Transverse colon (tissue), 4 donors: ENCODE measurements at regions not wholly inside any gene's neighbourhood (a gene's known extent, or its start where the extent isn't known, plus 50 kb on each side); places are given as distances from the start of the nearest gene placed in this dataset.

Experiments used
- DNase-seq: peaks from one replicate; pipeline ENCODE4 v3.0.0-alpha.2; 2019
- H3K27ac ChIP-seq, 4 donors: fragments of 200-600 bp; sonication (generic); 2 replicates each; pipeline ENCODE4 v1.5.1; 2016 to 2018; ENCODE audit warnings: inconsistent platforms in 4 of 4
- H3K27me3 ChIP-seq: fragments of 200-600 bp; sonication (generic); 2 replicates; pipeline ENCODE4 v1.5.1; 2017; ENCODE audit warnings: inconsistent platforms
- H3K36me3 ChIP-seq, 4 donors: fragments of 200-600 bp; sonication (generic); 2 replicates each; pipeline ENCODE4 v1.5.1; 2017 to 2019; ENCODE audit warnings: inconsistent platforms in 4 of 4
- H3K4me1 ChIP-seq, 4 donors: fragments of 200-600 bp; sonication (generic); 2 replicates each; pipeline ENCODE4 v1.5.1; 2017 to 2020; ENCODE audit warnings: inconsistent platforms in 4 of 4
- H3K4me3 ChIP-seq, 4 donors: fragments of 200-600 bp; sonication (generic); 1 replicate in 1 of 4; 2 replicates in 3 of 4; pipeline versions ENCODE4 v1.5.1 to v1.6.1; 2017 to 2019; ENCODE audit warnings: inconsistent platforms in 4 of 4
- H3K9me3 ChIP-seq, 2 donors: fragments of 200-600 bp; sonication (generic); 2 replicates each; pipeline ENCODE4 v1.5.1; 2017 to 2019; ENCODE audit warnings: inconsistent platforms in 2 of 2
- EP300 ChIP-seq: sonication (generic); formaldehyde crosslinking; IDR thresholded peaks from one replicate; pipeline ENCODE4 v1.6.1; 2017; ENCODE audit warnings: antibody characterized with exemption, low read depth
- POLR2A ChIP-seq: fragments of 450-650 bp; IDR thresholded peaks from one replicate; pipeline ENCODE4 v1.6.1; 2016; ENCODE audit warnings: antibody characterized with exemption, mild to moderate bottlenecking, moderate library complexity
- POLR2AphosphoS5 ChIP-seq, 3 donors: sonication (generic); formaldehyde crosslinking; IDR thresholded peaks; one replicate each; pipeline ENCODE4 v1.6.1; 2016; ENCODE audit warnings: antibody characterized with exemption in 3 of 3
- WGBS, 2 donors: methylation state at CpG; one replicate each; pipeline ENCODE4 v1.1.5; 2018; ENCODE audit warnings: low coverage in 1 of 2; 5-methylcytosine and 5-hydroxymethylcytosine counted together
- in situ Hi-C, 4 donors: fragments of 200-750 bp; cut with MboI; loops; one replicate each; pipeline versions ENCODE4 v1.15.0 to v1.15.1; 2017; ENCODE audit warnings: low sequenced_read_pairs in 3 of 4, low pct_ligation_motif_present in 1 of 4, low pct_unique_long_range_greater_than_20kb in 1 of 4
- intact Hi-C: fragments of 100-400 bp; cut with DNase I; formaldehyde crosslinking; loops from one replicate; pipeline ENCODE4 v1.15.1; 2023; ENCODE audit warnings: low total_unique reads
- TF ChIP-seq, protein P1 (sequence below), 5 experiments: fragments of 200-600 bp in 3 of 5; fragments of 450-650 bp in 2 of 5; sonication (generic) in 3 of 5; IDR thresholded peaks; 1 replicate in 2 of 5; 2 replicates in 3 of 5; pipeline ENCODE4 v1.5.1; 2016 to 2017; ENCODE audit warnings: antibody characterized with exemption in 5 of 5, inconsistent platforms in 3 of 5, mild to moderate bottlenecking in 2 of 5, moderate library complexity in 1 of 5

DNA sequence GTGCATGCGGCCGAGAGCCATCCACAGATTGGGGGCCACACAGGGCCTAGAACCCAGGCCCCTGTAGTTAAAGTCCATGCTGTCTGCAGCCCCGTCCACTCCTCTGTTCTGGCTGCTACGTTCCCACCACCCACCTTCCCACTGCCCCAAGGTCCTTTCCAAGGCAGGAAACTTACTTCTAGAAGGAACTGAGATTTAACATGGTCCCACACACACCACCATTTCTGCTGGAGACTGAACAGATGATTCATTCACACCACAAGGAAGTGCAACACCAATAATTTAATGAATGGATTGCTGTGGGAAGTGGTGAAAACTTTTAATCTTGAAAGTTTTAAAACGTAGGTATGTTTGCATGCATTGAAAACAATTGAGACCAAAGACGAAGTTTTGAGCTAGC is 95.2 kb downstream of the LBH start:
- no peak for TF ChIP-seq EP300
- no peak for TF ChIP-seq POLR2A
- TF ChIP-seq POLR2AphosphoS5 (IDR thresholded peaks at IDR 0.05): no peak
- TF ChIP-seq, protein P1, sequence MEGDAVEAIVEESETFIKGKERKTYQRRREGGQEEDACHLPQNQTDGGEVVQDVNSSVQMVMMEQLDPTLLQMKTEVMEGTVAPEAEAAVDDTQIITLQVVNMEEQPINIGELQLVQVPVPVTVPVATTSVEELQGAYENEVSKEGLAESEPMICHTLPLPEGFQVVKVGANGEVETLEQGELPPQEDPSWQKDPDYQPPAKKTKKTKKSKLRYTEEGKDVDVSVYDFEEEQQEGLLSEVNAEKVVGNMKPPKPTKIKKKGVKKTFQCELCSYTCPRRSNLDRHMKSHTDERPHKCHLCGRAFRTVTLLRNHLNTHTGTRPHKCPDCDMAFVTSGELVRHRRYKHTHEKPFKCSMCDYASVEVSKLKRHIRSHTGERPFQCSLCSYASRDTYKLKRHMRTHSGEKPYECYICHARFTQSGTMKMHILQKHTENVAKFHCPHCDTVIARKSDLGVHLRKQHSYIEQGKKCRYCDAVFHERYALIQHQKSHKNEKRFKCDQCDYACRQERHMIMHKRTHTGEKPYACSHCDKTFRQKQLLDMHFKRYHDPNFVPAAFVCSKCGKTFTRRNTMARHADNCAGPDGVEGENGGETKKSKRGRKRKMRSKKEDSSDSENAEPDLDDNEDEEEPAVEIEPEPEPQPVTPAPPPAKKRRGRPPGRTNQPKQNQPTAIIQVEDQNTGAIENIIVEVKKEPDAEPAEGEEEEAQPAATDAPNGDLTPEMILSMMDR (IDR thresholded peaks at IDR 0.05): no peak
- no peak overlapping the region for H3K4me3 ChIP-seq
- H3K9me3 ChIP-seq: no peaks in the 10 kb centered on the region
- no peaks in the 10 kb centered on the region for H3K4me1 ChIP-seq
- intact Hi-C loops: no loop called here
- no peak overlapping the region for H3K27ac ChIP-seq
- in situ Hi-C loops: no loop called here
- DNase-seq: no peak
- 83 to 84% methylated on average over 4 to 6 of the region's 6 CpGs for WGBS, 2 donors
- no peaks in the 10 kb centered on the region for H3K36me3 ChIP-seq
- no peaks in the 10 kb centered on the region for H3K27me3 ChIP-seq

- peaks cover 0 to 14% (median 4%) of the 10 kb centered on the region in 4 donors for H3K4me1 ChIP-seq
- 67 to 87% methylated on average over 1 to 4 of the region's 4 CpGs for WGBS, 2 donors
- TF ChIP-seq POLR2A: no peak
- TF ChIP-seq, protein P1 (IDR thresholded peaks at IDR 0.05): no peak
- no peak for TF ChIP-seq POLR2AphosphoS5 (IDR thresholded peaks at IDR 0.05)
- no peak for TF ChIP-seq EP300
- in situ Hi-C loops (no loop called here), intact Hi-C loops (no loop called here)
- no peak overlapping the region for H3K4me3 ChIP-seq
- no peaks in the 10 kb centered on the region for H3K27me3 ChIP-seq
- H3K36me3 ChIP-seq: no peaks in the 10 kb centered on the region
- no peaks in the 10 kb centered on the region for H3K9me3 ChIP-seq
- H3K27ac ChIP-seq: no peak overlapping the region
- no peak for DNase-seq
Measured at GRCh38 chr2:30331038-30331437, 99.7 kb downstream of the LBH start.

DNA sequence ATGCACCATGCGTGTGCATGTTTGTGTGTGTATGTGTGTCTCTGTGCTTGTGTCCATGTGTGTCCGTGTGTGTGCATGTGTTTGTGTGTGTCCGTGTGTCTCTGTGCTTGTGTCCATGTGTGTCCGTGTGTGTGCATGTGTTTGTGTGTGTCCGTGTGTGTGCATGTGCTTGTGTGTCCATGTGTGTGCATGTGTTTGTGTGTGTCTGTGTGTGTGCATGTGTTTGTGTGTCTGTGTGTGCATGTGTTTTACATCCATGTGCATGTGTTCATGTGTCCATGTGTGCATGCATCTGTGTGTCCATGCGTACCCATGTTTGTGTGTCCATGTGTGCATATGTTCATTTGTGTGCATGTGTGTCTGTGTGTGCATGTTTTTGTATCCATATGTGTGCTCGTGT is 100.5 kb downstream of the LBH start:
- Histone ChIP-seq H3K27me3 (no peaks in the 10 kb centered on the region), H3K27ac (no peak overlapping the region), H3K4me3 (no peak overlapping the region), H3K36me3 (no peaks in the 10 kb centered on the region), H3K9me3 (no peaks in the 10 kb centered on the region), H3K4me1 (peaks cover 0 to 14% (median 4%) of the 10 kb centered on the region in 4 donors)
- DNase-seq: no peak
- intact Hi-C loops (no loop called here), in situ Hi-C loops (no loop called here)
- TF ChIP-seq, protein P1 (IDR thresholded peaks at IDR 0.05): no peak
- 91% methylated on average over 7 of the region's 7 CpGs; no CpG with 5 or more reads in 1 of the 2 donors for WGBS, 2 donors

DNA sequence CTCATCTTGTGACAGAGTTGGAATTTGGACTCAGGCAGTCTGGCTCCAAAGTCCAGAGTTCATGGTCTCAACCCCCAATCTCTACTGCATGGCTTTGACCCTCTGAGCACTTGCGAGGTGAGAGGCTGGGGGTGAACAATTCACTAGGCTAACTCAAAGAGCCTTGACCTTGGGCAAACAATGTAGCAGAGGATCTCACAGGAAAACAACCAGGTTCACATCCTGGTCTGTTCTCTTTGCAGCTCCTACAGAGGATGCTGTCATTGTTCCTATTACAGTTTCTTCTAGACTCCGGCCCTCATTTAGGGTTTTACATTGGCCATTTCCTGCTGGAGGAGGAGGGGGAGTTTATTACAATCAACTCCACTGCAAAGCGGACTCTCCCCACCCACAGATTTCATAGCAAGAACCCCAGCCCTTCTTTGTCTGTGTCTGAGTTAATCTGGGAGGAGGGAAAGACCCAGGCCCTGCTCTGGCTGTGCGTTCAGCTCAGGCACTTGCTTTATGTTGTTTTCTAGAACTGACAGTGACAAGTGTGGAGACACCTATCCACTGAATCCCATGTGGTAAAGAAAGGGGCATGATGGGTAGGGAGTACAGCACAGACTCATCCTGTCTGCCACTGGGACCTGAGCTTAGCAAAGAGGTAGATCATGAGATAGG is 101.6 kb downstream of the LBH start:
- intact Hi-C loops: no loop called here
- in situ Hi-C loops: no loop called here
- H3K9me3 ChIP-seq: no peaks in the 10 kb centered on the region
- DNase-seq: no peak
- no peaks in the 10 kb centered on the region for H3K36me3 ChIP-seq
- no peak for TF ChIP-seq EP300
- no peak for TF ChIP-seq POLR2A
- no peak for TF ChIP-seq POLR2AphosphoS5 (IDR thresholded peaks at IDR 0.05)
- TF ChIP-seq, protein P1 (IDR thresholded peaks at IDR 0.05): no peak
- no peak overlapping the region for H3K4me3 ChIP-seq
- H3K27ac ChIP-seq: no peak overlapping the region
- H3K27me3 ChIP-seq: no peaks in the 10 kb centered on the region
- H3K4me1 ChIP-seq: peaks cover 0 to 14% (median 4%) of the 10 kb centered on the region in 4 donors
- WGBS, 2 donors: 78 to 83% methylated on average over 1 to 4 of the region's 4 CpGs
